GM12878 (cell line): ENCODE measurements at regions not wholly inside any gene's neighbourhood (a gene's known extent, or its start where the extent isn't known, plus 50 kb on each side); places are given as distances from the start of the nearest gene placed in this dataset.

Source experiments
- ATAC-seq: fragments of 200-7000 bp; cut with Tn5 transposase; 3 replicates; pipeline ENCODE4 v1.9.1; 2020; ENCODE audit warnings: mild to moderate bottlenecking, moderate library complexity
- BruUV-seq: library from RNA; stranded (reverse); fragments of 400-500 nt; replicated peaks from 2 replicates; lab custom pipeline; 2021; lab: Mats Ljungman, UMichigan
- CTCF ChIA-PET: fragments of 300-600 bp; sonication (Branson Sonifier 250); formaldehyde crosslinking; extraction: SDS; loops from one replicate; lab custom pipeline; 2021; ENCODE audit warnings: inconsistent platforms; lab: Yijun Ruan, JAX
- POLR2A ChIA-PET: fragments of 350-600 bp; formaldehyde crosslinking; extraction: SDS; loops from one replicate; lab custom pipeline; 2021; ENCODE audit warnings: inconsistent platforms; lab: Charles Lee
- RAD21 ChIA-PET: fragments of 300-600 bp; sonication (Branson Sonifier 250); formaldehyde crosslinking; loops from one replicate; lab custom pipeline; 2023; ENCODE audit warnings: antibody characterized with exemption; ENCODE audit not compliant: unreplicated experiment; lab: Charles Lee
- SMC1A ChIA-PET: fragments of 300-600 bp; sonication (Branson Sonifier 250); formaldehyde crosslinking; loops from one replicate; lab custom pipeline; 2023; ENCODE audit not compliant: unreplicated experiment, uncharacterized antibody; lab: Charles Lee
- DNase-seq: peaks from one replicate; pipeline ENCODE4 v3.0.0-alpha.2; 2011; ENCODE audit warnings: low read depth, low spot score
- FAIRE-seq: peaks from 3 replicates; lab custom pipeline; 2011; peaks lifted over from hg19 to GRCh38; lab: Jason Lieb, UNC
- H2AFZ ChIP-seq: 2 replicates; pipeline ENCODE4 v1.6.0; 2011; ENCODE audit warnings: low read depth, low read length, control low read depth; ENCODE audit not compliant: control insufficient read depth
- H3K27ac ChIP-seq: 2 replicates; pipeline ENCODE4 v1.5.1; 2011; ENCODE audit warnings: control low read depth; ENCODE audit not compliant: control insufficient read depth, insufficient read depth
- H3K27me3 ChIP-seq, 2 experiments: replicated peaks in 1 of 2; 2 replicates each; pipeline versions ENCODE4 v1.6.0 to v1.6.1; 2011; ENCODE audit warnings: low read length in 1 of 2; ENCODE audit not compliant: control insufficient read depth in 2 of 2, insufficient read depth in 2 of 2
- H3K36me3 ChIP-seq, 2 experiments: 2 replicates each; pipeline ENCODE4 v1.5.1; 2011; ENCODE audit warnings: low read length in 1 of 2; ENCODE audit not compliant: control insufficient read depth in 2 of 2, insufficient read depth in 2 of 2
- H3K4me1 ChIP-seq: 2 replicates; pipeline ENCODE4 v1.6.1; 2011; ENCODE audit warnings: mild to moderate bottlenecking, low read length, moderate library complexity, mixed read lengths; ENCODE audit not compliant: control insufficient read depth, insufficient read depth
- H3K4me2 ChIP-seq: 2 replicates; pipeline ENCODE4 v1.6.0; 2011; ENCODE audit warnings: control low read depth; ENCODE audit not compliant: control insufficient read depth, insufficient read depth
- H3K4me3 ChIP-seq: fragments of 200-600 bp; sonication (generic); 2 replicates; pipeline ENCODE4 v1.5.1; 2016
- H3K79me2 ChIP-seq: 2 replicates; pipeline ENCODE4 v1.6.0; 2011; ENCODE audit warnings: low read length; ENCODE audit not compliant: control insufficient read depth, insufficient read depth
- H3K9ac ChIP-seq: 2 replicates; pipeline ENCODE4 v1.8.0; 2011; ENCODE audit warnings: low read length, control low read depth, mixed read lengths; ENCODE audit not compliant: control insufficient read depth, insufficient read depth
- H3K9me3 ChIP-seq: replicated peaks from 3 replicates; pipeline ENCODE4 v1.5.1; 2011; ENCODE audit warnings: mild to moderate bottlenecking, low read length; ENCODE audit not compliant: control insufficient read depth, insufficient read depth
- H4K20me1 ChIP-seq: 2 replicates; pipeline ENCODE4 v1.6.0; 2011; ENCODE audit not compliant: control insufficient read depth, insufficient read depth
- CHD2 ChIP-seq: IDR thresholded peaks from 2 replicates; pipeline ENCODE4 v1.6.1; 2011; ENCODE audit warnings: low read depth, low read length, improper control_type of control experiment, borderline replicate concordance
- EZH2 ChIP-seq: IDR thresholded peaks from 2 replicates; pipeline ENCODE4 v1.6.1; 2012; ENCODE audit warnings: low read depth, mild to moderate bottlenecking, control low read depth, inconsistent platforms, low read length, borderline replicate concordance; ENCODE audit not compliant: control insufficient read depth
- IKZF1 ChIP-seq: fragments of 450-650 bp; conservative IDR thresholded peaks from 2 replicates; pipeline ENCODE4 v1.6.1; 2017; ENCODE audit warnings: antibody characterized with exemption, mild to moderate bottlenecking
- PAX8 ChIP-seq: fragments of 450-650 bp; IDR thresholded peaks from 2 replicates; pipeline ENCODE4 v1.6.1; 2017; ENCODE audit warnings: mild to moderate bottlenecking, moderate library complexity
- RB1 ChIP-seq: fragments of 450-650 bp; formaldehyde crosslinking; IDR thresholded peaks from 2 replicates; pipeline ENCODE4 v1.6.1; 2017; ENCODE audit warnings: mild to moderate bottlenecking, borderline replicate concordance
- TAF1 ChIP-seq: IDR thresholded peaks from 2 replicates; pipeline ENCODE4 v1.6.1; 2011; ENCODE audit warnings: mild to moderate bottlenecking, low read depth, low read length, borderline replicate concordance
- WGBS: methylation state at CpG from one replicate; pipeline ENCODE4 v1.1.6; 2016; ENCODE audit warnings: low lambda C conversion rate; ENCODE audit not compliant: insufficient replicate concordance, insufficient coverage; ENCODE audit errors: missing lambda C conversion rate; 5-methylcytosine and 5-hydroxymethylcytosine counted together
- in situ Hi-C: fragments of 300-500 bp; cut with MboI; formaldehyde crosslinking; loops from 9 replicates; pipeline ENCODE4 v1.14.3; 2018; ENCODE audit warnings: mixed read lengths
- intact Hi-C: fragments of 100-400 bp; cut with micrococcal nuclease; formaldehyde crosslinking; loops from one replicate; pipeline ENCODE4 v1.14.2; 2022; ENCODE audit not compliant: unreplicated experiment
- TF ChIP-seq, protein P1 (sequence below): fragments of 450-650 bp; conservative IDR thresholded peaks from 2 replicates; pipeline ENCODE4 v1.6.1; 2017; ENCODE audit warnings: mild to moderate bottlenecking, moderate library complexity
- TF ChIP-seq, protein P2 (sequence below): IDR thresholded peaks from 2 replicates; pipeline ENCODE4 v1.6.1; 2011; ENCODE audit warnings: borderline replicate concordance, low read depth, mild to moderate bottlenecking, moderate library complexity, mixed read lengths, low read length; ENCODE audit not compliant: insufficient read depth; ENCODE audit errors: extremely low read length
- TF ChIP-seq, protein P3 (sequence below): fragments of 450-650 bp; IDR thresholded peaks from 2 replicates; pipeline ENCODE4 v1.6.1; 2017; ENCODE audit warnings: low read depth, mild to moderate bottlenecking, moderate library complexity

DNA sequence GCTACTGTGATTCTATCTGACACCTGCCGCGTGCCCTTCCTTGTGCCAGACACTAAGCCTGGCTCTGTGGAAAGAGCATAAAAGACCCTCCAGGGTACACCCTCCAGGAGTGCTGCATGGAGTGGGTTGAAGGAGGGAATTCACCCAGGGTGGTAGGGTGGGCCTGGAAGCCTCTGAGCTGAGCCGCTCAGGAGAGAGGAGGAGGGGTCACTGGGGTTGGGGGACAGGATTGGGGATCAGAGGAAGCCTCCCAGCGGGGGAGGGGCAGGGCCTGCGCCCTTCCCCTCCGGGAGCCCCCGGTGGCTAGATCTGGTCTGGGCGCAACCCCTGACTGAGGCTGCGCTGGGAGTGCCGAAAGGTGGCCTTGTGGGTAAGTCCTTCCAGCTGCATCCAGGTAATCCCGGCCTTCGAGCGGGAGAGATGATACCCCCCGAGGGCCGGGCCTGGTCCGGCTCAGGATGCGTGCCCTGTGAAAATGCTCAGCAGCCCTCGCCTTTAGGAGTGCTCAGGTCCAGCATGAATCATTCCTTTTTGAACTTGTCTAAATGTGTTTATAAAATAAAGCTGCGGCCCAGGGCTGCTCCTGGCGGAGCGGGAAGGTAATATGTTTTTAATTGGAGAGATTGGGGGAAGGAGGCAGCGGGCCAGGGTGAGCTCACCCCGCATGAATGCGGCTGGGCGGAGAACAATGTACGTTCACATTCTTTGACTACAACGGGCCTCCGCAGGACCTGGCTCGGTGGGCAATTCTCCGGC is 118.1 kb upstream of the SMIM23 start:
- no peak for ATAC-seq
- intact Hi-C loops (no loop called here), in situ Hi-C loops (no loop called here)
- Histone ChIP-seq H3K4me2 (no peak overlapping the region), H3K27me3 (no peaks in the 10 kb centered on the region; a peak in 1 of 4 replicates), H4K20me1 (no peaks in the 10 kb centered on the region), H3K9ac (no peak overlapping the region), H3K4me1 (no peaks in the 10 kb centered on the region), H3K9me3 (no peaks in the 10 kb centered on the region), H2AFZ (no peak overlapping the region), H3K36me3 (no peaks in the 10 kb centered on the region), H3K79me2 (no peaks in the 10 kb centered on the region), H3K27ac (no peak overlapping the region), H3K4me3 (no peak overlapping the region)
- WGBS: 69% methylated on average over 27 of the region's 30 CpGs
- ChIA-PET SMC1A (no interaction called here), CTCF (no interaction called here), POLR2A (no interaction called here), RAD21 (no interaction called here)
- BruUV-seq: no TSS peak
- TF ChIP-seq TAF1: no peak
- no peak for TF ChIP-seq EZH2
- TF ChIP-seq IKZF1: no peak
- TF ChIP-seq CHD2: no peak
- TF ChIP-seq, protein P1, sequence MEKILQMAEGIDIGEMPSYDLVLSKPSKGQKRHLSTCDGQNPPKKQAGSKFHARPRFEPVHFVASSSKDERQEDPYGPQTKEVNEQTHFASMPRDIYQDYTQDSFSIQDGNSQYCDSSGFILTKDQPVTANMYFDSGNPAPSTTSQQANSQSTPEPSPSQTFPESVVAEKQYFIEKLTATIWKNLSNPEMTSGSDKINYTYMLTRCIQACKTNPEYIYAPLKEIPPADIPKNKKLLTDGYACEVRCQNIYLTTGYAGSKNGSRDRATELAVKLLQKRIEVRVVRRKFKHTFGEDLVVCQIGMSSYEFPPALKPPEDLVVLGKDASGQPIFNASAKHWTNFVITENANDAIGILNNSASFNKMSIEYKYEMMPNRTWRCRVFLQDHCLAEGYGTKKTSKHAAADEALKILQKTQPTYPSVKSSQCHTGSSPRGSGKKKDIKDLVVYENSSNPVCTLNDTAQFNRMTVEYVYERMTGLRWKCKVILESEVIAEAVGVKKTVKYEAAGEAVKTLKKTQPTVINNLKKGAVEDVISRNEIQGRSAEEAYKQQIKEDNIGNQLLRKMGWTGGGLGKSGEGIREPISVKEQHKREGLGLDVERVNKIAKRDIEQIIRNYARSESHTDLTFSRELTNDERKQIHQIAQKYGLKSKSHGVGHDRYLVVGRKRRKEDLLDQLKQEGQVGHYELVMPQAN: no peak
- TF ChIP-seq, protein P2, sequence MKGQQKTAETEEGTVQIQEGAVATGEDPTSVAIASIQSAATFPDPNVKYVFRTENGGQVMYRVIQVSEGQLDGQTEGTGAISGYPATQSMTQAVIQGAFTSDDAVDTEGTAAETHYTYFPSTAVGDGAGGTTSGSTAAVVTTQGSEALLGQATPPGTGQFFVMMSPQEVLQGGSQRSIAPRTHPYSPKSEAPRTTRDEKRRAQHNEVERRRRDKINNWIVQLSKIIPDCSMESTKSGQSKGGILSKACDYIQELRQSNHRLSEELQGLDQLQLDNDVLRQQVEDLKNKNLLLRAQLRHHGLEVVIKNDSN: no peak
- TF ChIP-seq, protein P3, sequence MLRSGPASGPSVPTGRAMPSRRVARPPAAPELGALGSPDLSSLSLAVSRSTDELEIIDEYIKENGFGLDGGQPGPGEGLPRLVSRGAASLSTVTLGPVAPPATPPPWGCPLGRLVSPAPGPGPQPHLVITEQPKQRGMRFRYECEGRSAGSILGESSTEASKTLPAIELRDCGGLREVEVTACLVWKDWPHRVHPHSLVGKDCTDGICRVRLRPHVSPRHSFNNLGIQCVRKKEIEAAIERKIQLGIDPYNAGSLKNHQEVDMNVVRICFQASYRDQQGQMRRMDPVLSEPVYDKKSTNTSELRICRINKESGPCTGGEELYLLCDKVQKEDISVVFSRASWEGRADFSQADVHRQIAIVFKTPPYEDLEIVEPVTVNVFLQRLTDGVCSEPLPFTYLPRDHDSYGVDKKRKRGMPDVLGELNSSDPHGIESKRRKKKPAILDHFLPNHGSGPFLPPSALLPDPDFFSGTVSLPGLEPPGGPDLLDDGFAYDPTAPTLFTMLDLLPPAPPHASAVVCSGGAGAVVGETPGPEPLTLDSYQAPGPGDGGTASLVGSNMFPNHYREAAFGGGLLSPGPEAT: no peak
- TF ChIP-seq RB1: no peak
- TF ChIP-seq PAX8: no peak
- FAIRE-seq: no peak
- no peak for DNase-seq
